Tibial nerve (tissue), 4 donors: ENCODE measurements at regions not wholly inside any gene's neighbourhood (a gene's known extent, or its start where the extent isn't known, plus 50 kb on each side); places are given as distances from the start of the nearest gene placed in this dataset.

Source experiments
- EP300 ChIP-seq, 2 donors: sonication (generic); formaldehyde crosslinking; IDR thresholded peaks; one replicate each; pipeline ENCODE4 v1.6.1; 2017; ENCODE audit warnings: antibody characterized with exemption in 2 of 2, mild to moderate bottlenecking in 1 of 2
- TF ChIP-seq, protein P1 (sequence below), 5 experiments: fragments of 200-600 bp in 3 of 5; fragments of 450-650 bp in 2 of 5; sonication (generic) in 3 of 5; IDR thresholded peaks; one replicate each; pipeline ENCODE4 v1.5.1; 2016 to 2019; ENCODE audit warnings: antibody characterized with exemption in 5 of 5, mild to moderate bottlenecking in 3 of 5, moderate library complexity in 2 of 5

- TF ChIP-seq, protein P1, sequence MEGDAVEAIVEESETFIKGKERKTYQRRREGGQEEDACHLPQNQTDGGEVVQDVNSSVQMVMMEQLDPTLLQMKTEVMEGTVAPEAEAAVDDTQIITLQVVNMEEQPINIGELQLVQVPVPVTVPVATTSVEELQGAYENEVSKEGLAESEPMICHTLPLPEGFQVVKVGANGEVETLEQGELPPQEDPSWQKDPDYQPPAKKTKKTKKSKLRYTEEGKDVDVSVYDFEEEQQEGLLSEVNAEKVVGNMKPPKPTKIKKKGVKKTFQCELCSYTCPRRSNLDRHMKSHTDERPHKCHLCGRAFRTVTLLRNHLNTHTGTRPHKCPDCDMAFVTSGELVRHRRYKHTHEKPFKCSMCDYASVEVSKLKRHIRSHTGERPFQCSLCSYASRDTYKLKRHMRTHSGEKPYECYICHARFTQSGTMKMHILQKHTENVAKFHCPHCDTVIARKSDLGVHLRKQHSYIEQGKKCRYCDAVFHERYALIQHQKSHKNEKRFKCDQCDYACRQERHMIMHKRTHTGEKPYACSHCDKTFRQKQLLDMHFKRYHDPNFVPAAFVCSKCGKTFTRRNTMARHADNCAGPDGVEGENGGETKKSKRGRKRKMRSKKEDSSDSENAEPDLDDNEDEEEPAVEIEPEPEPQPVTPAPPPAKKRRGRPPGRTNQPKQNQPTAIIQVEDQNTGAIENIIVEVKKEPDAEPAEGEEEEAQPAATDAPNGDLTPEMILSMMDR (IDR thresholded peaks at IDR 0.05): no peak
- no peak for TF ChIP-seq EP300 (IDR thresholded peaks at IDR 0.05)
Observed at GRCh38 chrY:17339028-17339427, 541.0 kb downstream of the CDY2B start.
